ENCODE measurements at regions not wholly inside any gene's neighbourhood (a gene's known extent, or its start where the extent isn't known, plus 50 kb on each side); places are given as distances from the start of the nearest gene placed in this dataset.

GRCh38 chr12:78483767-78484315, 380.7 kb upstream of the SYT1 start:
- Mint-ChIP-seq H3K9me3 (peaks cover 16% of the 10 kb centered on the region), H3K27ac (ENCODE audit: unreplicated experiment) (no peak overlapping the region), H3K27me3 (ENCODE audit: low read depth) (no peaks in the 10 kb centered on the region), H3K36me3 (ENCODE audit: low read depth) (peaks cover 3% of the 10 kb centered on the region), H3K4me3 (no peak overlapping the region), H3K4me1 (peaks cover 8% of the 10 kb centered on the region)
- TF ChIP-seq CTCF (conservative IDR thresholded peaks at IDR 0.05): no peak
- DNase-seq (ENCODE audit: low read depth, low spot score): no peak

GRCh38 chr12:78489990-78490389, 374.6 kb upstream of the SYT1 start:
- no peaks in the 10 kb centered on the region for H3K27me3 Mint-ChIP-seq (ENCODE audit: low read depth)
- peaks cover 8% of the 10 kb centered on the region for H3K9me3 Mint-ChIP-seq
- DNase-seq (ENCODE audit: low read depth, low spot score): no peak
- no peaks in the 10 kb centered on the region for H3K4me1 Mint-ChIP-seq
- no peak for TF ChIP-seq CTCF (conservative IDR thresholded peaks at IDR 0.05)
- peaks cover 3% of the 10 kb centered on the region for H3K36me3 Mint-ChIP-seq (ENCODE audit: low read depth)
- no peak overlapping the region for H3K27ac Mint-ChIP-seq (ENCODE audit: unreplicated experiment)
- no peak overlapping the region for H3K4me3 Mint-ChIP-seq

DNA sequence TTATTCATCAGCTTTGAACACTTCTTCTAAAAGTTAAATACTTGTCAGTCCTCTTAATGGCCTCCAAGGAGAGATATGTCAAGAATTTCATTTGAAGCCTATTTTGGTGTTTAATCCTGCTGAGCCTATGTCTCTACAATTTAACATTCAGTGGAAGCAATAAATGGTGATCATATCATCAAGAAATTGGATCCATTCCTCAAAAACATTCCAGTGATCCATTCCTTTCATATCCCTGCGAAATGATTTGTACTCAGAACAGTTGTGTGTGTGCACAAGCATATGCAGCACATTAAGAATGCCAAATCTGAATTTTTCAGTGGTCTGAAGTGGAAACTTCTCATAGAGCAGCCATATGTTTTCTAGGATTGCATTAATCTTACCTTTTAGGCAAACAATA, 373.7 kb upstream of the SYT1 start:
- Mint-ChIP-seq H3K27ac (ENCODE audit: unreplicated experiment) (no peak overlapping the region), H3K27me3 (ENCODE audit: low read depth) (no peaks in the 10 kb centered on the region), H3K4me3 (no peak overlapping the region), H3K4me1 (no peaks in the 10 kb centered on the region), H3K9me3 (peaks cover 5% of the 10 kb centered on the region), H3K36me3 (ENCODE audit: low read depth) (peaks cover 2% of the 10 kb centered on the region)
- no peak for DNase-seq (ENCODE audit: low read depth, low spot score)
- no peak for TF ChIP-seq CTCF (conservative IDR thresholded peaks at IDR 0.05)

DNA sequence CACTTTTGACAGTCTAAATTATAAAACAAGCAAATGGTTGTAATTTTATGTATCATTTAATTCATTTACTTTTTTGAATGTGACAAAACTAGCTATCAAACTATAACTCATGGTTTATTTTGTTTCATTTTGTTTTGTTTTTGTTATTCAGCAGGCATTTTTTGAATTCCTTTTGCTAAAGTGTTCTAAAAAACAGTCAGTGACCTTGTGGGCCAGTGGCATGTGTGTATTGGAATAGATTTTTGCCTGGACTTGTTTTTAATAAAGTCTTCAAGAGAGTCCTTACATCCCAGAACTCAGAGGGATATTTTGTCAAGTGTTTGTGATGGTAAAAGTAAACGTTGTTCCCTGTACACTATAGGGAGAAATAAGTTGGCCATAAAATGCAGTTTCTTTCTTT, 369.7 kb upstream of the SYT1 start:
- Mint-ChIP-seq H3K4me1 (no peaks in the 10 kb centered on the region), H3K27ac (ENCODE audit: unreplicated experiment) (no peak overlapping the region), H3K36me3 (ENCODE audit: low read depth) (no peaks in the 10 kb centered on the region), H3K9me3 (no peaks in the 10 kb centered on the region), H3K4me3 (no peak overlapping the region), H3K27me3 (ENCODE audit: low read depth) (no peaks in the 10 kb centered on the region)
- TF ChIP-seq CTCF (conservative IDR thresholded peaks at IDR 0.05): no peak
- DNase-seq (ENCODE audit: low read depth, low spot score): no peak

- no peak overlapping the region for H3K4me3 Mint-ChIP-seq
- no peak for TF ChIP-seq CTCF (conservative IDR thresholded peaks at IDR 0.05)
- H3K27ac Mint-ChIP-seq (ENCODE audit: unreplicated experiment): no peak overlapping the region
- DNase-seq (ENCODE audit: low read depth, low spot score): no peak
- no peaks in the 10 kb centered on the region for H3K9me3 Mint-ChIP-seq
- no peaks in the 10 kb centered on the region for H3K4me1 Mint-ChIP-seq
- H3K36me3 Mint-ChIP-seq (ENCODE audit: low read depth): no peaks in the 10 kb centered on the region
- no peaks in the 10 kb centered on the region for H3K27me3 Mint-ChIP-seq (ENCODE audit: low read depth)
These were observed 362.7 kb upstream of the SYT1 start for GRCh38 chr12:78501825-78502224.

GRCh38 chr12:78519422-78519821, 345.2 kb upstream of the SYT1 start:
- Mint-ChIP-seq H3K27ac (ENCODE audit: unreplicated experiment) (no peak overlapping the region), H3K9me3 (peaks cover 12% of the 10 kb centered on the region), H3K4me3 (no peak overlapping the region), H3K27me3 (ENCODE audit: low read depth) (no peaks in the 10 kb centered on the region), H3K4me1 (no peaks in the 10 kb centered on the region), H3K36me3 (ENCODE audit: low read depth) (peaks cover 3% of the 10 kb centered on the region)
- DNase-seq (ENCODE audit: low read depth, low spot score): no peak
- TF ChIP-seq CTCF (conservative IDR thresholded peaks at IDR 0.05): no peak
